GM03348 (cell line): ENCODE measurements at regions not wholly inside any gene's neighbourhood (a gene's known extent, or its start where the extent isn't known, plus 50 kb on each side); places are given as distances from the start of the nearest gene placed in this dataset.

ENCODE experiments used
- DNase-seq: peaks from one replicate; pipeline ENCODE4 v3.0.0; 2012; ENCODE audit warnings: low spot score

- no peak for DNase-seq
Measured at GRCh38 chr6:91453224-91453878, 866.5 kb upstream of the MAP3K7 start.

- DNase-seq, result no peak
Measured at GRCh38 chr6:91449539-91449938, 862.7 kb upstream of the MAP3K7 start.

GRCh38 chr6:91447530-91448254 lies 860.8 kb upstream of the MAP3K7 start:
- no peak for DNase-seq

GRCh38 chr6:91447081-91447480 lies 860.2 kb upstream of the MAP3K7 start:
- no peak for DNase-seq

- DNase-seq, result no peak
Measured at GRCh38 chr6:91443405-91443804, 856.5 kb upstream of the MAP3K7 start.

- no peak for DNase-seq
Measured at GRCh38 chr6:91442342-91442741, 855.5 kb upstream of the MAP3K7 start.

GRCh38 chr6:91438570-91438969 lies 851.7 kb upstream of the MAP3K7 start:
- DNase-seq, result no peak

- DNase-seq, result no peak
Measured at GRCh38 chr6:91437315-91437729, 850.5 kb upstream of the MAP3K7 start.

GRCh38 chr6:91436448-91436847 lies 849.6 kb upstream of the MAP3K7 start:
- no peak for DNase-seq

- no peak for DNase-seq
Measured at GRCh38 chr6:91435630-91436029, 848.8 kb upstream of the MAP3K7 start.

- DNase-seq, result no peak
Measured at GRCh38 chr6:91434576-91434975, 847.7 kb upstream of the MAP3K7 start.

- no peak for DNase-seq
Measured at GRCh38 chr6:91433660-91434534, 847.0 kb upstream of the MAP3K7 start.

GRCh38 chr6:91428953-91429560 lies 842.2 kb upstream of the MAP3K7 start:
- DNase-seq, result no peak

- no peak for DNase-seq
Measured at GRCh38 chr6:91428296-91428695, 841.4 kb upstream of the MAP3K7 start.

- DNase-seq, result no peak
Measured at GRCh38 chr6:91420243-91420642, 833.4 kb upstream of the MAP3K7 start.

GRCh38 chr6:91415031-91415605 lies 828.2 kb upstream of the MAP3K7 start:
- DNase-seq, result no peak

- DNase-seq, result no peak
Measured at GRCh38 chr6:91412532-91412931, 825.7 kb upstream of the MAP3K7 start.

- DNase-seq, result no peak
Measured at GRCh38 chr6:91407706-91408105, 820.8 kb upstream of the MAP3K7 start.

GRCh38 chr6:91392951-91393350 lies 806.1 kb upstream of the MAP3K7 start:
- DNase-seq, result no peak

- DNase-seq, result no peak
Measured at GRCh38 chr6:91387290-91388059, 800.6 kb upstream of the MAP3K7 start.

GRCh38 chr6:91386204-91386603 lies 799.3 kb upstream of the MAP3K7 start:
- DNase-seq, result no peak
